Psoas muscle (tissue), 7 donors: ENCODE measurements at regions not wholly inside any gene's neighbourhood (a gene's known extent, or its start where the extent isn't known, plus 50 kb on each side); places are given as distances from the start of the nearest gene placed in this dataset.

Experiments
- ATAC-seq, 4 donors: fragments of 200-7000 bp; cut with Tn5 transposase; one replicate each; pipeline ENCODE4 v1.9.1; 2020; ENCODE audit warnings: moderate library complexity in 3 of 4, mild to moderate bottlenecking in 2 of 4
- DNase-seq, 2 donors: peaks; one replicate each; pipeline ENCODE4 v3.0.0-alpha.2; 2020
- H3K27ac ChIP-seq: fragments of 200-600 bp; one replicate; pipeline ENCODE4 v1.8.0; 2022
- H3K27me3 ChIP-seq, 3 donors: fragments of 200-600 bp in 1 of 3; one replicate each; pipeline versions ENCODE4 v1.6.1 to v1.8.0; 2013 to 2022; ENCODE audit warnings: low read length in 2 of 3, mild to moderate bottlenecking in 2 of 3, moderate library complexity in 1 of 3; ENCODE audit not compliant: insufficient read depth in 3 of 3
- H3K36me3 ChIP-seq, 2 donors: fragments of 200-600 bp in 1 of 2; one replicate each; pipeline versions ENCODE4 v1.6.1 to v1.8.0; 2013 to 2022; ENCODE audit warnings: low read depth in 1 of 2, mild to moderate bottlenecking in 1 of 2, moderate library complexity in 1 of 2; ENCODE audit not compliant: insufficient read depth in 1 of 2
- H3K4me1 ChIP-seq: fragments of 200-600 bp; one replicate; pipeline ENCODE4 v1.8.0; 2022
- H3K4me3 ChIP-seq: fragments of 200-600 bp; one replicate; pipeline ENCODE4 v1.8.0; 2022; ENCODE audit warnings: mild to moderate bottlenecking
- H3K9me3 ChIP-seq: fragments of 200-600 bp; one replicate; pipeline ENCODE4 v1.8.0; 2022
- CTCF ChIP-seq: fragments of 200-600 bp; IDR thresholded peaks from one replicate; pipeline ENCODE4 v1.8.0; 2022; ENCODE audit warnings: antibody characterized with exemption
- WGBS, 3 donors: extraction: QIAGEN DNeasy Blood & Tissue Kit; methylation state at CpG; one replicate each; pipeline versions ENCODE4 v1.1.6 to v1.1.7; 2013; 5-methylcytosine and 5-hydroxymethylcytosine counted together
- intact Hi-C, 2 donors: fragments of 100-400 bp; cut with DNase I; formaldehyde crosslinking; loops; one replicate each; pipeline versions ENCODE4 v1.11.0 to v1.14.2; 2022
- donor health status: healthy with polysubstance abuse.
- donor health status: DM: no; HTN: no; CAD: no; lungs with moderate emphysema.
- donor health status: Bipolar disorder and iron deficiency.
- donor health status: healthy.
- donor health status: DM: yes; HTN: yes; CAD: no.
- donor health status: DM: no; HTN: no; CAD: no.
- donor health status: DM: yes; HTN: yes; CAD: no.

GRCh38 chr18:41734917-41735316 lies 220.1 kb upstream of the PIK3C3 start:
- H3K27me3 ChIP-seq = no peaks in the 10 kb centered on the region
- H3K4me1 ChIP-seq = no peaks in the 10 kb centered on the region
- H3K9me3 ChIP-seq = no peaks in the 10 kb centered on the region
- no peak overlapping the region for H3K4me3 ChIP-seq
- H3K36me3 ChIP-seq = no peaks in the 10 kb centered on the region
- no peak for TF ChIP-seq CTCF
- 84 to 94% (median 85%) methylated on average over 1 of the region's 1 CpG for WGBS, 3 donors
- DNase-seq (no peak), ATAC-seq (no peak)
- no peak overlapping the region for H3K27ac ChIP-seq
- intact Hi-C loops = no loop called here

- no peaks in the 10 kb centered on the region for H3K36me3 ChIP-seq
- H3K4me3 ChIP-seq = no peak overlapping the region
- no peak for TF ChIP-seq CTCF
- H3K27ac ChIP-seq = no peak overlapping the region
- no peaks in the 10 kb centered on the region for H3K4me1 ChIP-seq
- H3K9me3 ChIP-seq = no peaks in the 10 kb centered on the region
- ATAC-seq (no peak), DNase-seq (no peak)
- intact Hi-C loops = no loop called here
- WGBS, 3 donors = 78 to 85% (median 79%) methylated on average over 2 of the region's 2 CpGs
- H3K27me3 ChIP-seq = no peaks in the 10 kb centered on the region
These were observed 222.7 kb upstream of the PIK3C3 start for GRCh38 chr18:41732356-41732755.

- Histone ChIP-seq H3K27me3 (no peaks in the 10 kb centered on the region), H3K4me1 (no peaks in the 10 kb centered on the region), H3K4me3 (no peak overlapping the region), H3K36me3 (no peaks in the 10 kb centered on the region), H3K27ac (no peak overlapping the region), H3K9me3 (no peaks in the 10 kb centered on the region)
- no peak for ATAC-seq
- TF ChIP-seq CTCF = no peak
- intact Hi-C loops = no loop called here
- 49 to 52% (median 49%) methylated on average over 1 of the region's 1 CpG for WGBS, 3 donors
- DNase-seq = no peak
These were observed 223.2 kb upstream of the PIK3C3 start for GRCh38 chr18:41731884-41732283.

GRCh38 chr18:41724195-41724594 lies 230.8 kb upstream of the PIK3C3 start:
- DNase-seq (no peak), ATAC-seq (no peak)
- Histone ChIP-seq H3K27me3 (no peaks in the 10 kb centered on the region), H3K9me3 (no peaks in the 10 kb centered on the region), H3K27ac (no peak overlapping the region), H3K4me1 (no peaks in the 10 kb centered on the region), H3K4me3 (no peak overlapping the region), H3K36me3 (no peaks in the 10 kb centered on the region)
- 80 to 86% (median 82%) methylated on average over 6 of the region's 6 CpGs for WGBS, 3 donors
- intact Hi-C loops = no loop called here
- no peak for TF ChIP-seq CTCF

GRCh38 chr18:41721103-41721790 lies 233.8 kb upstream of the PIK3C3 start:
- Histone ChIP-seq H3K4me1 (no peaks in the 10 kb centered on the region), H3K9me3 (no peaks in the 10 kb centered on the region), H3K27me3 (no peaks in the 10 kb centered on the region), H3K36me3 (no peaks in the 10 kb centered on the region), H3K27ac (no peak overlapping the region), H3K4me3 (no peak overlapping the region)
- 46 to 51% (median 48%) methylated on average over 5 of the region's 5 CpGs for WGBS, 3 donors
- intact Hi-C loops = no loop called here
- DNase-seq = no peak
- ATAC-seq = no peak
- no peak for TF ChIP-seq CTCF
